Stimulated activated CD8-positive, alpha-beta memory T cell treated with anti-CD3 and anti-CD28 coated beads, Interleukin-15, amount 100 ng/mL, for 4 hours (primary cell): ENCODE measurements at regions not wholly inside any gene's neighbourhood (a gene's known extent, or its start where the extent isn't known, plus 50 kb on each side); places are given as distances from the start of the nearest gene placed in this dataset.
"Not testable (repeated sequence)": the region's sequence is repeated elsewhere in the genome, so short reads cannot be mapped to it uniquely, and the experiment has no call there.

Source experiments
- DNase-seq, 2 donors: peaks; one replicate each; pipeline ENCODE4 v3.0.0-alpha.2; 2020; ENCODE audit warnings: low read depth in 2 of 2

- DNase-seq = not testable (repeated sequence)
These were observed 338.3 kb upstream of the PLGLB2 start for GRCh38 chr2:87409601-87410000.

- not testable (repeated sequence) for DNase-seq
These were observed 337.5 kb upstream of the PLGLB2 start for GRCh38 chr2:87410371-87410770.

GRCh38 chr2:87412036-87412820 lies 335.7 kb upstream of the PLGLB2 start:
- not testable (repeated sequence) for DNase-seq

DNA sequence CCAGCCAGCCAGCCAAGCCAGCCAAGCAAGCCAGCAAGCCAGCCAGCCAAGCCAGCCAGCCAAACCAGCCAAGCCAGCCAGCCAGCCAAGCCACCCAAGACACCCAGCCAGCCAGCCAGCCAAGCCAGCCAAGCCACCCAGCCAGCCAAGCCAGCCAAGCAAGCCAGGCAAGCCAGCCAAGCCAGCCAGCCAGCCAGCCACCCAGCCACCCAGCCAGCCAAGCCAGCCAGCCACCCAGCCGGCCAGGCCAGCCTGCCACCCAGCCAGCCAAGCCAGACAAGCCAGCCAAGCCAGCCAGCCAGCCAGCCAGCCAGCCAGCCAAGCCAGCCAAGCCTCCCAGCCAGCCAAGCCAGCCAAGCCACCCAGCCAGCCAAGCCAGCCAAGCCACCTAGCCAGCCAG lies 333.6 kb upstream of the PLGLB2 start:
- DNase-seq = not testable (repeated sequence)

DNA sequence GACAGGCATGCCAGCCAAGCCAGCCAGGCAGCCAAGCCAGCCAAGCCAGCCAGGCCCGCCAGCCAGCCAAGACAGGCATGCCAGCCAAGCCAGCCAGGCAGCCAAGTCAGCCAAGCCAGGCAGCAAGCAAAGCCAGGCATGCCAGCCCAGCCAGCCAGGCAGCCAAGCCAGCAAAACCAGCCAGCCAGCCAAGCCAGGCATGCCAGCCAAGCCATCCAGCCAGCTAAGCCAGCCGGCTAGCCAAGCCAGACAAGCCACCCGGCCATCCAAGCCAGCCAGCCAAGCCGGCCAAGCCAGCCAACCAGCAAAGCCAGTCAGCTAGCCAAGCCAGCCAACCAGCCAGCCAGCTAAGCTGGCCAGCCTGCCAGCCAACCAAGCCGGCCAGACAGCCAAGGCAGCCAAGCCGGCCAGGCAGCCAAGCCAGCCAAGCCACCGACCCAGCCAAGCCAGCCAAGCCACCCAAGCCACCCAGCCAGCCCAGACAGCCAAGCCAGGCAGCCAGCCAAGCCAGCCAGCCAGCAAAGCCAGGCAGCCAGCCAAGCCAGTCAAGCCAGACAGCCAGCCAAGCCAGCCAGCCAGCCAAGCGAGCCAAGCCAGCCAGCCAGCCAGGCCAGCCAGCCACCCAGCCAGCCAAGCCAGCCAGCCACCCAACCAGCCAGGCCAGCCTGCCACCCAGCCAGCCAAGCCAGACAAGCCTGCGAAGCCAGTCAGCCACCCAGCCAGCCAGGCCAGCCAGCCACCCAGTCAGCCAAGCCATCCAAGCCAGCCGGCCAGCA lies 332.9 kb upstream of the PLGLB2 start:
- DNase-seq = not testable (repeated sequence)

DNA sequence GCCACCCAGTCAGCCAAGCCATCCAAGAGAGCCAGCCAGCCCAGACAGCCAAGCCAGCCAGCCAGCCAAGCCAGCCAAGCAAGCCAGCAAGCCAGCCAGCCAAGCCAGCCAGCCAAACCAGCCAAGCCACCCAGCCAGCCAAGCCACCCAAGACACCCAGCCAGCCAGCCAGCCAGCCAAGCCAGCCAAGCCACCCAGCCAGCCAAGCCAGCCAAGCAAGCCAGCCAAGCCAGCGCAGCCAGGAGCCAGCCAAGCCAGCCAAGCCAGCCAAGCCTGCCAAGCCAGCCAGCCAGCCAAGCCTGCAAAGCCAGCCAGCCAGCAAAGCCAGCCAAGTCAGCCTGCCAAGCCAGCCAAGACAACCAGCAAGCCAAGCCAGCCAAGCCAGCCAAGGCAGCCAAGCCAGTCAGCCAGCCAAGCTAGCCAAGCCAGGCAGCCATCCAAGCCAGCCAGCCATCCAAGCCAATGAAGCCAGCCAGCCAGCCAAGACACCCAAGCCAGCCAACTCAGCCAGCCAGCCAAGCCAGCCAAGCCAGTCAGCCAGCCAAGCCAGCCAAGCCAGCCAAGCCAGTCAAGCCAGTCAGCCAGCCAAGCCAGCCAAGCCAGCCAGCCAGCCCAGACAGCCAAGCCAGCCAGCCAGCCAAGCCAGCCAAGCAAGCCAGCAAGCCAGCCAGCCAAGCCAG lies 332.2 kb upstream of the PLGLB2 start:
- not testable (repeated sequence) for DNase-seq

- not testable (repeated sequence) for DNase-seq
These were observed 331.7 kb upstream of the PLGLB2 start for GRCh38 chr2:87416266-87416592.

DNA sequence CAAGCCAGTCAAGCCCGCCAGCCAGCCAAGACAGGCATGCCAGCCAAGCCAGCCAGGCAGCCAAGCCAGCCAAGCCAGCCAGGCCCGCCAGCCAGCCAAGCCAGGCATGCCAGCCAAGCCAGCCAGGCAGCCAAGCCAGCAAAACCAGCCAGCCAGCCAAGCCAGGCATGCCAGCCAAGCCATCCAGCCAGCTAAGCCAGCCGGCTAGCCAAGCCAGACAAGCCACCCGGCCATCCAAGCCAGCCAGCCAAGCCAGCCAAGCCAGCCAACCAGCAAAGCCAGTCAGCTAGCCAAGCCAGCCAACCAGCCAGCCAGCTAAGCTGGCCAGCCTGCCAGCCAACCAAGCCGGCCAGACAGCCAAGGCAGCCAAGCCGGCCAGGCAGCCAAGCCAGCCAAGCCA lies 330.7 kb upstream of the PLGLB2 start:
- DNase-seq = not testable (repeated sequence)

GRCh38 chr2:87417742-87418567 lies 329.9 kb upstream of the PLGLB2 start:
- not testable (repeated sequence) for DNase-seq

- DNase-seq = not testable (repeated sequence)
These were observed 328.8 kb upstream of the PLGLB2 start for GRCh38 chr2:87418823-87419822.

GRCh38 chr2:87419980-87420379 lies 327.9 kb upstream of the PLGLB2 start:
- DNase-seq = not testable (repeated sequence)

GRCh38 chr2:87420954-87421353 lies 326.9 kb upstream of the PLGLB2 start:
- DNase-seq = not testable (repeated sequence)

- DNase-seq = not testable (repeated sequence)
These were observed 323.8 kb upstream of the PLGLB2 start for GRCh38 chr2:87423796-87424762.

GRCh38 chr2:87424763-87425154 lies 323.1 kb upstream of the PLGLB2 start:
- not testable (repeated sequence) for DNase-seq

- DNase-seq = not testable (repeated sequence)
These were observed 322.7 kb upstream of the PLGLB2 start for GRCh38 chr2:87425191-87425590.

- not testable (repeated sequence) for DNase-seq
These were observed 322.2 kb upstream of the PLGLB2 start for GRCh38 chr2:87425717-87426116.

DNA sequence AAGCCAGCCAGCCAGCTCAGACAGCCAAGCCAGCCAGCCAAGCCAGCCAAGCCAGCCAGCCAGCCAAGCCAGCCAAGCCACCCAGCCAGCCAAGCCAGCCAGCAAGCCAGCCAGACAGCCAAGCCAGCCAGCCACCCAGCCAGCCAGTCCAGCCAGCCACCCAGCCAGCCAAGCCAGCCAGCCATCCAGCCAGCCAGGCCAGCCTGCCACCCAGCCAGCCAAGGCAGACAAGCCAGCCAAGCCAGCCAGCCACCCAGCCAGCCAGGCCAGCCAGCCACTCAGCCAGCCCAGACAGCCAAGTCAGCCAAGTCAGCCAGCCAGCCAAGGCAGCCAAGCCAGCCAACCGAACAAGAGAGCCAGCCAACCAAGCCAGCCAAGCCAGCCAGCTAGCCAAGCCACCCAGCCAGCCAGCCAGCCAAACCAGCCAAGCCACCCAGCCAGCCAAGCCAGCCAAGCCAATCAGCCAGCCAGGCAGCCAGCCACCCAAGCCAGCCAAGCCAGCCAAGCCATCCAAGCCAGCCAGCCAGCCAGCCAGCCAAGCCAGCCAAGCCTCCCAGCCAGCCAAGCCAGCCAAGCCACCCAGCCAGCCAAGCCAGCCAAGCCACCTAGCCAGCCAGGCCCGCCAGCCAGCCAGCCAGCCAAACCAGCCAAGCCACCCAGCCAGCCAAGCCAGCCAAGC lies 319.3 kb upstream of the PLGLB2 start:
- DNase-seq = not testable (repeated sequence)

DNA sequence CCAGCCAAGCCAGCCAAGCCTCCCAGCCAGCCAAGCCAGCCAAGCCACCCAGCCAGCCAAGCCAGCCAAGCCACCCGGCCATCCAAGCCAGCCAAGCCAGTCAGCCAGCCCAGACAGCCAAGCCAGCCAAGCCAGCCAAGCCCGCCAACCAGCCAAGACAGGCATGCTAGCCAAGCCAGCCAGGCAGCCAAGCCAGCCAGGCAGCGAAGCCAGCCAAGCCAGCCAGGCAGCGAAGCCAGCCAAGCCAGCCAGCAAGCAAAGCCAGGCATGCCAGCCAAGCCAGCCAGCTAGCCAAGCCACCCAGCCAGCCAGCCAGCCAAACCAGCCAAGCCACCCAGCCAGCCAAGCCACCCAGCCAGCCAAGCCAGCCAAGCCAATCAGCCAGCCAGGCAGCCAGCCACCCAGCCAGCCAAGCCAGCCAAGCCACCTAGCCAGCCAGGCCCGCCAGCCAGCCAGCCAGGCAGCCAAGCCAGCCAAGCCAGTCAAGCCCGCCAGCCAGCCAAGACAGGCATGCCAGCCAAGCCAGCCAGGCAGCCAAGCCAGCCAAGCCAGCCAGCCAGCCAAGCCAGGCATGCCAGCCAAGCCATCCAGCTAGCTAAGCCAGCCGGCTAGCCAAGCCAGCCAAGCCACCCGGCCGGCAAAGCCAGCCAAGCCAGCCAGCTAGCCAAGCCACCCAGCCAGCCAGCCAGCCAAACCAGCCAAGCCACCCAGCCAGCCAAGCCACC lies 318.5 kb upstream of the PLGLB2 start:
- not testable (repeated sequence) for DNase-seq
